GM12864 (cell line): ENCODE measurements at regions not wholly inside any gene's neighbourhood (a gene's known extent, or its start where the extent isn't known, plus 50 kb on each side); places are given as distances from the start of the nearest gene placed in this dataset.

Experiments used
- DNase-seq: peaks from one replicate; pipeline ENCODE4 v3.0.0-alpha.2; 2011; ENCODE audit warnings: low read depth
- H3K4me3 ChIP-seq: 2 replicates; pipeline ENCODE4 v1.5.1; 2011; ENCODE audit warnings: mild to moderate bottlenecking, low read depth, low read length, control low read depth
- TF ChIP-seq, protein P1 (sequence below): IDR thresholded peaks from 2 replicates; pipeline ENCODE4 v1.5.1; 2011; ENCODE audit warnings: low read depth, mild to moderate bottlenecking, moderate library complexity, low read length, control low read depth, inconsistent platforms; ENCODE audit errors: missing control alignments

DNA sequence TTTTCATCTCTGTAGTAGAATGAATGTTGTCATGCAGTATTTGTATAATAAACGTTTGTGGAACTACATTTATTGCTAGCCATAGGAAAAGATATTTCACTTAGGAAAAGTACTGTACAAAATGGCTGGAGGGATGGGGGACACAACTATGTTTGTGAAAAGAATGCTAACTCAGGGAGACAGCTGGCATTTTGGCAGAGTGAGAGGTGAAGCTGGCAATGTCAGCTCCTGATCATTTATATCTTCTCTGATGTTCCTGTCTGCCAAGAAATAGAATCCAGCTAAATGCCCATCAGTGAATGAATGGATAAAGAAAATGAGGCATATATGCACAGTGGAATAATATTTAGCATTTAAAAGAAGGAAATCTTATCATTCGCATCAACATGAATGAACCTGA lies 313.0 kb upstream of the IRAK1BP1 start:
- TF ChIP-seq, protein P1, sequence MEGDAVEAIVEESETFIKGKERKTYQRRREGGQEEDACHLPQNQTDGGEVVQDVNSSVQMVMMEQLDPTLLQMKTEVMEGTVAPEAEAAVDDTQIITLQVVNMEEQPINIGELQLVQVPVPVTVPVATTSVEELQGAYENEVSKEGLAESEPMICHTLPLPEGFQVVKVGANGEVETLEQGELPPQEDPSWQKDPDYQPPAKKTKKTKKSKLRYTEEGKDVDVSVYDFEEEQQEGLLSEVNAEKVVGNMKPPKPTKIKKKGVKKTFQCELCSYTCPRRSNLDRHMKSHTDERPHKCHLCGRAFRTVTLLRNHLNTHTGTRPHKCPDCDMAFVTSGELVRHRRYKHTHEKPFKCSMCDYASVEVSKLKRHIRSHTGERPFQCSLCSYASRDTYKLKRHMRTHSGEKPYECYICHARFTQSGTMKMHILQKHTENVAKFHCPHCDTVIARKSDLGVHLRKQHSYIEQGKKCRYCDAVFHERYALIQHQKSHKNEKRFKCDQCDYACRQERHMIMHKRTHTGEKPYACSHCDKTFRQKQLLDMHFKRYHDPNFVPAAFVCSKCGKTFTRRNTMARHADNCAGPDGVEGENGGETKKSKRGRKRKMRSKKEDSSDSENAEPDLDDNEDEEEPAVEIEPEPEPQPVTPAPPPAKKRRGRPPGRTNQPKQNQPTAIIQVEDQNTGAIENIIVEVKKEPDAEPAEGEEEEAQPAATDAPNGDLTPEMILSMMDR: no peak
- H3K4me3 ChIP-seq: no peak overlapping the region
- no peak for DNase-seq

DNA sequence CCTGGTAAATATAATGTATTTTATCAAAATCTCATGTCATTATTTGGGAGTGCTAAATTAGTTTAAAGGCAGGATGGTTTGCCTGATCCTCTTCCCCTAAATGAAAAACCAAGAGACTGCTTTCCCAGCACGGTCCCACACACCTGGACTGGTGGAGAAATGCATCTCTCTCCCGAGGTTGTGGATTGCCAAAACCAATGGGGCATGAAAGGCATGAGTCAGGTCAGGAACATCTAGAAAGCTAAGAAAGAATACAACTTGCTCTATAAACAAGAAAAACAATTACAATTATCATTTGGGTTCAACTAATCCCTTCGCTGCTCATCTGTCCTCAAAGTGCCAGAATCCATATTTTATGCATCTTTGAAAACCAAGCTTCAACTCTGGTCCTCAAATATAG lies 308.3 kb upstream of the IRAK1BP1 start:
- TF ChIP-seq, protein P1: no peak
- DNase-seq: no peak
- H3K4me3 ChIP-seq: no peak overlapping the region

DNA sequence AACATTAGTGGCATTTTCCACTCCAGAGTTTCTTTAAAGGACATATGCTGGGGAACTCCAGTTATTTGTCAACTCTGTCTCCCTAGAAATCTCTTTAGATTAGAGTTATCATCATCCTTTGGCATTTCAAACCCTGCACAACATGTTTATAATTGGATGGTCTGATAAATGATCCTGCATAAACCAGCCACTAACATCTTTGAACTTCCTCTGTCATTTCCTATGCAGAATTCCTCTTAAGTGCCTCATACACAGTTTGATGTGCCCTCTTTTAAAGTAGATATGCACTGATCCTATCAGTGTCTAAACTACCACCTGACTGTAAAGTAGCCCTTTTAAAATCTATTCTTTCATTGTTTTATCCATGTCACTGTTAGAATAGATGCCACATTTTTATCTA lies 306.3 kb upstream of the IRAK1BP1 start:
- no peak overlapping the region for H3K4me3 ChIP-seq
- TF ChIP-seq, protein P1: no peak
- no peak for DNase-seq

DNA sequence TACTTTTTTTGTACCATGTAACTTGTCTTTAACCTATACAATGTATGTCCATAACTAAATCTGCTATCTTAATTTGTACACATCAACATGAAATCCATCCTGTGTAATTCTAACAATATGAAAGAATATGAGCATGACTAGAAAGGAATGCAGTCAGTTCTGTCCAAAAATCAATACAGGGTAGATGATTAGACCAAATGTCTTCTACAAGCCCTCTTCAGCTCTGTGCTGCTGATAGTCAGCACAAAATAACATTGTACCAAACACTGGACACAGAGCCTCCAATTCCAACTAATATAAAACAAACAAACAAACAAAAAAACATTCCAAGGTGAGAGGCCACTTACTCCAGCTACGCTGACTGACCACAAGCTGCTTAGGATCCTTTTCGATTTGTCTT lies 301.4 kb upstream of the IRAK1BP1 start:
- TF ChIP-seq, protein P1: no peak
- no peak overlapping the region for H3K4me3 ChIP-seq
- no peak for DNase-seq

DNA sequence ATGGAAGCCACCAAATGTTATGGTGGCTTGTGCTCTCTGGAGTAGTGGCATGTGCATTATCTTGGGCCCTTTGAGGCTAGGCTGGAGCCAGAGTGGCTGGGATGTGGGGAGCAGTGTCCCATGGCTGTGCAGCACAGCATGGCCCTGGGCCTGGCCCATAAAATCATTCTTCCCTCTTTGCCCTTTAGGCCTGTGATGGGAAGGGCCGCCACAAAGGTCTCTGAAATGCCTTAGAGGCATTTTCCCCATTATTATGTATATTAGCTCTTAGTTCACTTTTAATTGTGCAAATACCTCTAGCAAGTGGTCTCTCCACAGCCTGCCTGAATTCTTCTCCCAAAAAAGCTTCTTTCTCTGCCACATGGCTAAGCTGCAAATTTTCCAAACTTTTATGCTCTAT lies 297.3 kb upstream of the IRAK1BP1 start:
- H3K4me3 ChIP-seq: no peak overlapping the region
- DNase-seq: no peak
- TF ChIP-seq, protein P1: no peak

DNA sequence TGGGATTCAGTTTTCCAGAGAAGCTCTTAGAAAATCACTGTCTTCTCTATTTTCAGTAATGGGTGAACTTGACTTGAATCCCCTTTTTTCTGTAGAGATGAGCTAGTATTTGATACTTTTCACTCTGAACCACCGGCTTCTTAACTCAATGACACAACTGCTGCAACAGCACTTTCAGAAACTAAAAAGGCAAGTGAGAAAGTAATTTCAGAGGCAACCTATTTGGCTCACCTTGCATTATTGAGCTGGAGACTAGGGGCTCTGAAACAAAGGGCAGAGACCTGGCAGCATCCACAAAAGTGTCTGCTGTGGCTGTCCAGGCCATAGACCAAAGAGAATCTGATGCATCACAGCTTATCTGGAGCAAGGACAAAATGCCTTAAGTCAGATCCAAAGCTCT lies 289.8 kb upstream of the IRAK1BP1 start:
- TF ChIP-seq, protein P1: no peak
- no peak for DNase-seq
- no peak overlapping the region for H3K4me3 ChIP-seq

DNA sequence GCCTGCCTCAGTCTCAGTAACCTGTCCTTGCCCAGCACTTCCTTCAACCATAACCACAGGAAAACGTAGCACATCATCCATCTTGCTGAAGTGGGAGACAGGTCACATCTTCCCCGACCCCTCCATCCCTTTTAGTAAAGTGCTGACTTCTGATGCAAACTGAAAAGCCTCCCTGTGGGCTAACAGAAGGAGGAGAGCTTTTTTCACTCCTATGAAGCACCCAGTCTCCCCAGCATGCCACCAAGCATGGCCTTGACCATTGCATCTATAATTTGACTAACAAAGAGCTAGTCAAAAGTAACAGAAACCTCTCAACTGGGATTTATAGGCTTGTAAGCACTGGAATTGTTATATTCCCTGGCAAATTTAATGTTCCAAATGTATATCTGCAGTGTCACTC lies 288.9 kb upstream of the IRAK1BP1 start:
- DNase-seq: no peak
- H3K4me3 ChIP-seq: no peak overlapping the region
- TF ChIP-seq, protein P1: no peak
